ENCODE measurements at regions not wholly inside any gene's neighbourhood (a gene's known extent, or its start where the extent isn't known, plus 50 kb on each side); places are given as distances from the start of the nearest gene placed in this dataset.

DNA sequence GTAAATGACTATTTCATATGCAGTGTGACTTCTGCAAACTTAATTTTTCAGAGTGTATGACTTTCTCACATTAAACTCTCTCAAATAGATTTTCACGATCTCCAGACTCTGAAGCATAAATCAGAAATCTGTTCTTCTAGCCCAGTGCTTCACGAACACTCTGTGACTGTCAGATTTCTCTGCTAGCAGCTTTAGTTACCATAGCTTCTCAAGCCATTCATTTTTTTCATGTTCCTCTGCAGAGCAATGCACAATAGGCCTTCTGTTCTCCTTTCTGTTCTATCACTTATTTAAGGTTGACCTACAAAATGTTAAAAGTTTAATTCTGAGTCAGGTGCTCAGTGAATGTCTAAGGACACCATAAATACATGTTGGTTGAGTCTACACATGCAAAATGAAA is 1102.2 kb downstream of the TUSC7 start:
- TF ChIP-seq ZFP3 (CRISPR knock-in tag; IDR thresholded peaks at IDR 0.05), result no peak
- TF ChIP-seq ZNF565 (CRISPR knock-in tag; conservative IDR thresholded peaks at IDR 0.05; ENCODE audit: low read depth), result no peak
- TF ChIP-seq ZC3H10 (CRISPR knock-in tag; IDR thresholded peaks at IDR 0.05), result no peak
- TF ChIP-seq, protein P1, sequence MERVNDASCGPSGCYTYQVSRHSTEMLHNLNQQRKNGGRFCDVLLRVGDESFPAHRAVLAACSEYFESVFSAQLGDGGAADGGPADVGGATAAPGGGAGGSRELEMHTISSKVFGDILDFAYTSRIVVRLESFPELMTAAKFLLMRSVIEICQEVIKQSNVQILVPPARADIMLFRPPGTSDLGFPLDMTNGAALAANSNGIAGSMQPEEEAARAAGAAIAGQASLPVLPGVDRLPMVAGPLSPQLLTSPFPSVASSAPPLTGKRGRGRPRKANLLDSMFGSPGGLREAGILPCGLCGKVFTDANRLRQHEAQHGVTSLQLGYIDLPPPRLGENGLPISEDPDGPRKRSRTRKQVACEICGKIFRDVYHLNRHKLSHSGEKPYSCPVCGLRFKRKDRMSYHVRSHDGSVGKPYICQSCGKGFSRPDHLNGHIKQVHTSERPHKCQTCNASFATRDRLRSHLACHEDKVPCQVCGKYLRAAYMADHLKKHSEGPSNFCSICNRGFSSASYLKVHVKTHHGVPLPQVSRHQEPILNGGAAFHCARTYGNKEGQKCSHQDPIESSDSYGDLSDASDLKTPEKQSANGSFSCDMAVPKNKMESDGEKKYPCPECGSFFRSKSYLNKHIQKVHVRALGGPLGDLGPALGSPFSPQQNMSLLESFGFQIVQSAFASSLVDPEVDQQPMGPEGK (CRISPR knock-in tag; IDR thresholded peaks at IDR 0.05; ENCODE audit: borderline replicate concordance), result no peak
- TF ChIP-seq ZNF8 (CRISPR knock-in tag; IDR thresholded peaks at IDR 0.05), result no peak
- TF ChIP-seq RARB (CRISPR knock-in tag; IDR thresholded peaks at IDR 0.05), result no peak
- TF ChIP-seq ISL1 (CRISPR knock-in tag; IDR thresholded peaks at IDR 0.05), result no peak
- TF ChIP-seq ZFP30 (CRISPR knock-in tag; IDR thresholded peaks at IDR 0.05), result no peak
- TF ChIP-seq OSR1 (CRISPR knock-in tag; IDR thresholded peaks at IDR 0.05), result no peak
- TF ChIP-seq, protein P2, sequence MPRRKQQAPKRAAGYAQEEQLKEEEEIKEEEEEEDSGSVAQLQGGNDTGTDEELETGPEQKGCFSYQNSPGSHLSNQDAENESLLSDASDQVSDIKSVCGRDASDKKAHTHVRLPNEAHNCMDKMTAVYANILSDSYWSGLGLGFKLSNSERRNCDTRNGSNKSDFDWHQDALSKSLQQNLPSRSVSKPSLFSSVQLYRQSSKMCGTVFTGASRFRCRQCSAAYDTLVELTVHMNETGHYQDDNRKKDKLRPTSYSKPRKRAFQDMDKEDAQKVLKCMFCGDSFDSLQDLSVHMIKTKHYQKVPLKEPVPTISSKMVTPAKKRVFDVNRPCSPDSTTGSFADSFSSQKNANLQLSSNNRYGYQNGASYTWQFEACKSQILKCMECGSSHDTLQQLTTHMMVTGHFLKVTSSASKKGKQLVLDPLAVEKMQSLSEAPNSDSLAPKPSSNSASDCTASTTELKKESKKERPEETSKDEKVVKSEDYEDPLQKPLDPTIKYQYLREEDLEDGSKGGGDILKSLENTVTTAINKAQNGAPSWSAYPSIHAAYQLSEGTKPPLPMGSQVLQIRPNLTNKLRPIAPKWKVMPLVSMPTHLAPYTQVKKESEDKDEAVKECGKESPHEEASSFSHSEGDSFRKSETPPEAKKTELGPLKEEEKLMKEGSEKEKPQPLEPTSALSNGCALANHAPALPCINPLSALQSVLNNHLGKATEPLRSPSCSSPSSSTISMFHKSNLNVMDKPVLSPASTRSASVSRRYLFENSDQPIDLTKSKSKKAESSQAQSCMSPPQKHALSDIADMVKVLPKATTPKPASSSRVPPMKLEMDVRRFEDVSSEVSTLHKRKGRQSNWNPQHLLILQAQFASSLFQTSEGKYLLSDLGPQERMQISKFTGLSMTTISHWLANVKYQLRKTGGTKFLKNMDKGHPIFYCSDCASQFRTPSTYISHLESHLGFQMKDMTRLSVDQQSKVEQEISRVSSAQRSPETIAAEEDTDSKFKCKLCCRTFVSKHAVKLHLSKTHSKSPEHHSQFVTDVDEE (CRISPR knock-in tag; IDR thresholded peaks at IDR 0.05), result no peak
- TF ChIP-seq ARNTL (CRISPR knock-in tag; IDR thresholded peaks at IDR 0.05; ENCODE audit: borderline replicate concordance, low read depth), result no peak

Data from SK-N-SH treated with all-trans-retinoic acid at 6 μM for 48 hours (cell line).